ENCODE measurements at regions not wholly inside any gene's neighbourhood (a gene's known extent, or its start where the extent isn't known, plus 50 kb on each side); places are given as distances from the start of the nearest gene placed in this dataset.

- no peak for TF ChIP-seq THRA (CRISPR knock-in tag; IDR thresholded peaks at IDR 0.05; ENCODE audit: borderline replicate concordance)
- no peak for TF ChIP-seq MXI1 (IDR thresholded peaks at IDR 0.05; ENCODE audit: borderline replicate concordance, low read depth, low read length)
- no peak for TF ChIP-seq EZH2 (conservative IDR thresholded peaks at IDR 0.05; ENCODE audit: low read depth, low read length)
- TF ChIP-seq CTCF (CRISPR knock-in tag; IDR thresholded peaks at IDR 0.05), result no peak
- TF ChIP-seq FOXK2 (IDR thresholded peaks at IDR 0.05), result no peak
- TF ChIP-seq AHDC1 (CRISPR knock-in tag; IDR thresholded peaks at IDR 0.05; ENCODE audit: borderline replicate concordance), result no peak
- no peak for TF ChIP-seq PRDM15 (CRISPR knock-in tag; IDR thresholded peaks at IDR 0.05)
- TF ChIP-seq TEF (CRISPR knock-in tag; IDR thresholded peaks at IDR 0.05), result no peak
- TF ChIP-seq HNF4A (CRISPR knock-in tag; IDR thresholded peaks at IDR 0.05), result no peak
- TF ChIP-seq SKI (IDR thresholded peaks at IDR 0.05; ENCODE audit: partially characterized antibody), result no peak
- TF ChIP-seq NR1H2 (CRISPR knock-in tag; IDR thresholded peaks at IDR 0.05; ENCODE audit: borderline replicate concordance, low read depth), result no peak
- TF ChIP-seq KLF16 (CRISPR knock-in tag; IDR thresholded peaks at IDR 0.05), result no peak
- TF ChIP-seq REL (CRISPR knock-in tag; conservative IDR thresholded peaks at IDR 0.05), result no peak
These were observed 132.6 kb upstream of the CHRNA7 start for GRCh38 chr15:31897746-31898145.

All from HepG2 (cell line).